ENCODE measurements at regions not wholly inside any gene's neighbourhood (a gene's known extent, or its start where the extent isn't known, plus 50 kb on each side); places are given as distances from the start of the nearest gene placed in this dataset.

GRCh38 chr11:69233744-69234570 is 60.0 kb upstream of the MYEOV start:
- TF ChIP-seq CTCF (conservative IDR thresholded peaks at IDR 0.05) (no peak), ZFX (IDR thresholded peaks at IDR 0.05) (no peak)

Data from C4-2B (cell line).